Hepatocyte (in vitro differentiated cells): ENCODE measurements at regions not wholly inside any gene's neighbourhood (a gene's known extent, or its start where the extent isn't known, plus 50 kb on each side); places are given as distances from the start of the nearest gene placed in this dataset.

Experiments
- DNase-seq: peaks from one replicate; pipeline ENCODE4 v3.0.0-alpha.2; 2016; ENCODE audit warnings: low spot score
- H2AFZ ChIP-seq: fragments of 200-600 bp; sonication (generic); 2 replicates; pipeline ENCODE4 v1.6.0; 2016; ENCODE audit warnings: antibody characterized with exemption, mild to moderate bottlenecking
- H3K27ac ChIP-seq: fragments of 200-600 bp; sonication (generic); 2 replicates; pipeline ENCODE4 v1.5.1; 2016; ENCODE audit warnings: mild to moderate bottlenecking
- H3K27me3 ChIP-seq: fragments of 200-600 bp; sonication (generic); 2 replicates; pipeline ENCODE4 v1.6.1; 2016
- H3K36me3 ChIP-seq: fragments of 200-600 bp; sonication (generic); replicated peaks from 2 replicates; pipeline ENCODE4 v1.5.1; 2016; ENCODE audit warnings: low read depth; ENCODE audit not compliant: insufficient read depth
- H3K4me1 ChIP-seq: fragments of 200-600 bp; sonication (generic); 2 replicates; pipeline ENCODE4 v1.5.1; 2016; ENCODE audit warnings: mild to moderate bottlenecking, moderate library complexity; ENCODE audit not compliant: insufficient read depth
- H3K4me2 ChIP-seq: fragments of 200-600 bp; sonication (generic); 2 replicates; pipeline ENCODE4 v1.6.0; 2016
- H3K4me3 ChIP-seq: fragments of 200-600 bp; sonication (generic); 2 replicates; pipeline ENCODE4 v1.5.1; 2016; ENCODE audit warnings: mild to moderate bottlenecking
- H3K79me2 ChIP-seq: fragments of 200-600 bp; sonication (generic); 2 replicates; pipeline ENCODE4 v1.6.0; 2017; ENCODE audit warnings: mild to moderate bottlenecking
- H3K9me2 ChIP-seq: fragments of 200-600 bp; sonication (generic); replicated peaks from 2 replicates; pipeline ENCODE4 v1.6.0; 2017; ENCODE audit warnings: mild to moderate bottlenecking; ENCODE audit not compliant: insufficient read depth
- H3K9me3 ChIP-seq: fragments of 200-600 bp; sonication (generic); 2 replicates; pipeline ENCODE4 v1.5.1; 2016; ENCODE audit warnings: low read depth, mild to moderate bottlenecking
- H4K20me1 ChIP-seq: fragments of 200-600 bp; sonication (generic); 2 replicates; pipeline ENCODE4 v1.6.0; 2016; ENCODE audit warnings: mild to moderate bottlenecking; ENCODE audit not compliant: insufficient read depth, poor library complexity, severe bottlenecking
- EZH2 ChIP-seq: fragments of 200-600 bp; sonication (generic); IDR thresholded peaks from 2 replicates; pipeline ENCODE4 v1.6.1; 2016; ENCODE audit warnings: antibody characterized with exemption, mild to moderate bottlenecking, borderline replicate concordance
- EZH2phosphoT487 ChIP-seq: fragments of 200-600 bp; sonication (generic); IDR thresholded peaks from one replicate; pipeline ENCODE4 v1.6.1; 2018; ENCODE audit warnings: antibody characterized with exemption, mild to moderate bottlenecking, low read depth, moderate library complexity; ENCODE audit not compliant: unreplicated experiment, severe bottlenecking
- WGBS: methylation state at CpG from one replicate; pipeline ENCODE4 v1.1.6; 2016; ENCODE audit warnings: low lambda C conversion rate; ENCODE audit errors: missing lambda C conversion rate; 5-methylcytosine and 5-hydroxymethylcytosine counted together
- TF ChIP-seq, protein P1 (sequence below): fragments of 200-600 bp; sonication (generic); IDR thresholded peaks from 2 replicates; pipeline ENCODE4 v1.5.1; 2016; ENCODE audit warnings: antibody characterized with exemption, mild to moderate bottlenecking; ENCODE audit not compliant: poor library complexity

DNA sequence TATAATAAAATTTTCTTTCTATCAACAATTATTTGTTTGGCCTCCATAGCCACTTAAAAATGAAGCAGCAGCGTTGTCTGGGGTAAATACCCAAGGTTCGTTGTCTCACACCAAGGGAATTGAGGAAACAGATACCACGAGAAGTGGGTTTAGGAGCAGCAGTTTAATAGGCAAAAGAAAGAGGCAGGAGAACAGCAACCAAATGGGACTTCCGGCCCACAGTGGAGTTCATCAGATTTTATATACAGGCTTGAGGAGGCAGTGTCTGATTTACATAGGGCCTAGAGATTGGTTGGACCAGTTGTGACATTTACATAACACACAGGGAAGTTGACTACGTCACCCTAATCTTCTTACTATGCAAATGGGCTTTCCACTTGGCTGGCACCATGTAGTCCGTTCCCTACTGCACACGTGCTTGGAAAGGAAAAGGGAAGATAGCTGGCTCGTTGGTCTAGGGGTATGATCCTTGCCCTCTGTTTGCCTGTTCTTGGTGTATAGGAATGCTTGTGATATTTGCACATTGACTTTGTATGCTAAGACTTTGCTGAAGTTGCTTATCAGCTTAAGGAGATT lies 61.5 kb upstream of the SETMAR start:
- H3K9me3 ChIP-seq = no peaks in the 10 kb centered on the region
- TF ChIP-seq, protein P1, sequence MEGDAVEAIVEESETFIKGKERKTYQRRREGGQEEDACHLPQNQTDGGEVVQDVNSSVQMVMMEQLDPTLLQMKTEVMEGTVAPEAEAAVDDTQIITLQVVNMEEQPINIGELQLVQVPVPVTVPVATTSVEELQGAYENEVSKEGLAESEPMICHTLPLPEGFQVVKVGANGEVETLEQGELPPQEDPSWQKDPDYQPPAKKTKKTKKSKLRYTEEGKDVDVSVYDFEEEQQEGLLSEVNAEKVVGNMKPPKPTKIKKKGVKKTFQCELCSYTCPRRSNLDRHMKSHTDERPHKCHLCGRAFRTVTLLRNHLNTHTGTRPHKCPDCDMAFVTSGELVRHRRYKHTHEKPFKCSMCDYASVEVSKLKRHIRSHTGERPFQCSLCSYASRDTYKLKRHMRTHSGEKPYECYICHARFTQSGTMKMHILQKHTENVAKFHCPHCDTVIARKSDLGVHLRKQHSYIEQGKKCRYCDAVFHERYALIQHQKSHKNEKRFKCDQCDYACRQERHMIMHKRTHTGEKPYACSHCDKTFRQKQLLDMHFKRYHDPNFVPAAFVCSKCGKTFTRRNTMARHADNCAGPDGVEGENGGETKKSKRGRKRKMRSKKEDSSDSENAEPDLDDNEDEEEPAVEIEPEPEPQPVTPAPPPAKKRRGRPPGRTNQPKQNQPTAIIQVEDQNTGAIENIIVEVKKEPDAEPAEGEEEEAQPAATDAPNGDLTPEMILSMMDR = no peak
- no peak for TF ChIP-seq EZH2phosphoT487
- TF ChIP-seq EZH2 = no peak
- no peaks in the 10 kb centered on the region for H3K27me3 ChIP-seq
- no peaks in the 10 kb centered on the region for H4K20me1 ChIP-seq
- no peak overlapping the region for H3K4me3 ChIP-seq
- H3K4me2 ChIP-seq = no peak overlapping the region
- H2AFZ ChIP-seq = no peak overlapping the region
- H3K79me2 ChIP-seq = no peaks in the 10 kb centered on the region
- H3K27ac ChIP-seq = no peak overlapping the region
- no peaks in the 10 kb centered on the region for H3K9me2 ChIP-seq
- WGBS = 78% methylated on average over 8 of the region's 8 CpGs
- H3K36me3 ChIP-seq = no peaks in the 10 kb centered on the region
- no peak for DNase-seq
- H3K4me1 ChIP-seq = no peaks in the 10 kb centered on the region

DNA sequence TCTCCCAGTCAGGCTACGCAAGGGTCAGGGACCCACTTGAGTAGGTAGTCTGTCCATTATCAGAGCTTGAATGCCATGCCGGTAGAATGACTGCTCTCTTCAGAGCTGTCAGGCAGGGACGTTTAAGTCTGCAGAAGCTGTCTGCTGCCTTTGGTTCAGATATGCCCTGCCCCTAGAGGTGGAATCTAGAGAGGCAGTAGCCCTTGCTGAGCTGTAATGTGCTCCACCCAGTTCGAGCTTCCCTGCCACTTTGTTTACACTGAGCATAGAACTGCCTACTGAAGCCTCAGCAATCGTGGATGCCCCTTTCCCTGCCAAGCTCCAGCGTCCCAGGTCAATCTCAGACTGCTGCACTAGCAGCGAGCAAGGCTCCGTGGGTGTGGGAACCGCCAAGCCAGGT lies 57.5 kb upstream of the SETMAR start:
- Histone ChIP-seq H3K4me3 (no peak overlapping the region), H3K36me3 (no peaks in the 10 kb centered on the region), H3K9me2 (no peaks in the 10 kb centered on the region), H3K4me1 (no peaks in the 10 kb centered on the region), H3K27ac (no peak overlapping the region), H2AFZ (no peak overlapping the region), H3K79me2 (no peaks in the 10 kb centered on the region), H3K9me3 (no peaks in the 10 kb centered on the region), H3K27me3 (no peaks in the 10 kb centered on the region), H3K4me2 (no peak overlapping the region), H4K20me1 (no peaks in the 10 kb centered on the region)
- DNase-seq = peak; percentile 11
- 57% methylated on average over 9 of the region's 9 CpGs for WGBS
- TF ChIP-seq, protein P1 = peak; percentile 5
- TF ChIP-seq EZH2 (no peak), EZH2phosphoT487 (no peak)

DNA sequence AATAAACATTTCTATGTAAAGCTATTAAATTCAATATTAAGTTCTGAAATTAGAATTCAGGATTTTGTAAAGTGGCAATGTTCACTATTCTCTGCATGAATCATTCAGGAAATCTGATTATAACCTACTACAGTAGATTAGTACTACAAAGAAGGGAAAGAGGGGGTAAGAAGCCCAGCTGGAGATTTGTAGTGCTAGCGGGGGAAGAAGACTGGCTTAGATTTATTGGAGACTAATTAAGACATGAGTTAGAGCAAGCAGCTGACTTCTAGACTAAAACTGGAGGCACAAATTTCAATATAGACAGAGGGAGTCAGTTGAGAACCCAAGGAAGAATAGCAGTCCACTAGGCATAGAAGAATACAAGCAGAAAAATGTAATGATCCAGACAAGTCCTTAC lies 55.8 kb upstream of the SETMAR start:
- DNase-seq = no peak
- Histone ChIP-seq H3K27me3 (no peaks in the 10 kb centered on the region), H3K4me2 (no peak overlapping the region), H2AFZ (no peak overlapping the region), H3K9me3 (no peaks in the 10 kb centered on the region), H4K20me1 (no peaks in the 10 kb centered on the region), H3K79me2 (no peaks in the 10 kb centered on the region), H3K4me3 (no peak overlapping the region), H3K4me1 (no peaks in the 10 kb centered on the region), H3K9me2 (no peaks in the 10 kb centered on the region), H3K36me3 (no peaks in the 10 kb centered on the region), H3K27ac (no peak overlapping the region)
- WGBS = 61% methylated on average over 1 of the region's 1 CpG
- TF ChIP-seq EZH2 (no peak), EZH2phosphoT487 (no peak)
- TF ChIP-seq, protein P1 = no peak

DNA sequence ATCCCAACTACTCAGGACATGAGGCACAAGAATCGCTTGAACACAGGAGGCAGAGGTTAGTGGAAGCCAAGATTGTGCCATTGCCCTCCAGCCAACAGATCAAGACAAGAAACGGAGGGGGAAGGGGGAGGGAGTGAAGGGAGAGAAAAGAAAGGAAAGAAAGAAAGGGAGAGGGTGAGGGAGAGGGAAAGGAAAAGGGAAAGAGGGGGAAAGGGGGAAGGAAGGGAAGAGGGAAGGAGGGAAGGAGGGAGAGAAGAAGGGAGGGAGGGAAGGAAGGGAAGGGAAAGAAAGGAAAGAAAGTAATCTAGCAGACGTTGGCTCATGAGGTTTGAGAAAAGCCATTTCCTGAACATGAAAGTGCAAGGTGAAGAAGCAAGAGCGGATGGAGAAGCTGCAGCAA lies 53.1 kb upstream of the SETMAR start:
- H3K79me2 ChIP-seq = no peaks in the 10 kb centered on the region
- no peaks in the 10 kb centered on the region for H4K20me1 ChIP-seq
- H3K9me3 ChIP-seq = no peaks in the 10 kb centered on the region
- no peak for TF ChIP-seq EZH2phosphoT487
- no peak for TF ChIP-seq EZH2
- TF ChIP-seq, protein P1 = no peak
- no peak for DNase-seq
- no peaks in the 10 kb centered on the region for H3K9me2 ChIP-seq
- H3K36me3 ChIP-seq = no peaks in the 10 kb centered on the region
- 78% methylated on average over 4 of the region's 4 CpGs for WGBS
- no peak overlapping the region for H2AFZ ChIP-seq
- no peak overlapping the region for H3K4me3 ChIP-seq
- H3K27me3 ChIP-seq = no peaks in the 10 kb centered on the region
- H3K4me1 ChIP-seq = no peaks in the 10 kb centered on the region
- no peak overlapping the region for H3K4me2 ChIP-seq
- no peak overlapping the region for H3K27ac ChIP-seq
